ENCODE measurements at regions not wholly inside any gene's neighbourhood (a gene's known extent, or its start where the extent isn't known, plus 50 kb on each side); places are given as distances from the start of the nearest gene placed in this dataset.

GRCh38 chr5:63685454-63685853, 276.8 kb downstream of the HTR1A start:
- TF ChIP-seq RAD21 (IDR thresholded peaks at IDR 0.05; ENCODE audit: low read depth) (no peak), CREB1 (IDR thresholded peaks at IDR 0.05; ENCODE audit: low read depth) (no peak), YY1 (IDR thresholded peaks at IDR 0.05; ENCODE audit: low read depth) (no peak), TEAD4 (IDR thresholded peaks at IDR 0.05) (no peak), CEBPB (IDR thresholded peaks at IDR 0.05) (no peak), REST (IDR thresholded peaks at IDR 0.05; ENCODE audit: low read depth) (no peak), FOXM1 (IDR thresholded peaks at IDR 0.05; ENCODE audit: borderline replicate concordance, low read depth) (no peak), EP300 (IDR thresholded peaks at IDR 0.05; ENCODE audit: borderline replicate concordance) (no peak)
